HFF-Myc (cell line): ENCODE measurements at regions not wholly inside any gene's neighbourhood (a gene's known extent, or its start where the extent isn't known, plus 50 kb on each side); places are given as distances from the start of the nearest gene placed in this dataset.
"Not testable (repeated sequence)": the region's sequence is repeated elsewhere in the genome, so short reads cannot be mapped to it uniquely, and the experiment has no call there.

Experiments used
- DNase-seq: peaks from one replicate; pipeline ENCODE4 v3.0.0-alpha.2; 2011; ENCODE audit warnings: low read depth; ENCODE audit errors: extremely low read depth
- H3K4me3 ChIP-seq: replicated peaks from 2 replicates; pipeline ENCODE4 v1.5.1; 2011; ENCODE audit warnings: low read depth, mild to moderate bottlenecking, control low read depth, low read length
- CTCF ChIP-seq: IDR thresholded peaks from 2 replicates; pipeline ENCODE4 v1.5.1; 2012; ENCODE audit warnings: mild to moderate bottlenecking, low read depth, low read length, control low read depth; ENCODE audit errors: missing control alignments

DNA sequence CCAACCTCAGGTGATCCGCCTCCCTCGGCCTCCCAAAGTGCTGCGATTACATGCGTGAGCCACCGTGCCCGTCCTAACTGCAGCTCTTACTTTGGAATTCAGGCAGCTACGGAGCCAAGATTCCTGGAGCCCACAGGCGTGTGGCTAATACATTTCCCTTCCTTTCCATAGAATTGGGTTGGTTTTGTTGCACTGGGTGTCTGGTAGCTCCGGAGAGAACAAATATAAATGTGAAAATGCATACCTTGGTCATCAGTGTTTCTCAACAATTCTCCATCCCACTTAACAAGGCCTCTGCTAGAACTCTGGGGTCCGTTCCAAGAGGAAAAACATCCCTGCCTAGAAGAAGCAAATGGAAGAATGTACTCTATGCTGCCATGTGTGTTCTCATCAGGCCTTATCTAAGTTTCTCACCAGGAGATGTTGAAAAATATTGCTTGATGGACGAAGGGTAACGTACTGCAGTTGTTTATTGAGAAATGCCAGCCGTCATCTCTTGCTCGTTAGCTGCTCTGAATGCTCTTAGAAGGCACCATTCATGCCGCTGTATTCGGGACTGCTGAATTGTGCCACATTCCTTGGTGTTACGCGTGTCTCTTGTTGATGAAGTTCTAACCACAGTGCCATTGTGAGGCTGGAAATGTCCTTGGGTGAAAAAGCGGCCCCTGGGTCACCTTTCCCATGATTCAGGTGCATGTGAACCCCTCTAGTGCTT is 50.5 kb upstream of the CD99 start:
- TF ChIP-seq CTCF: no peak
- DNase-seq: no peak

DNA sequence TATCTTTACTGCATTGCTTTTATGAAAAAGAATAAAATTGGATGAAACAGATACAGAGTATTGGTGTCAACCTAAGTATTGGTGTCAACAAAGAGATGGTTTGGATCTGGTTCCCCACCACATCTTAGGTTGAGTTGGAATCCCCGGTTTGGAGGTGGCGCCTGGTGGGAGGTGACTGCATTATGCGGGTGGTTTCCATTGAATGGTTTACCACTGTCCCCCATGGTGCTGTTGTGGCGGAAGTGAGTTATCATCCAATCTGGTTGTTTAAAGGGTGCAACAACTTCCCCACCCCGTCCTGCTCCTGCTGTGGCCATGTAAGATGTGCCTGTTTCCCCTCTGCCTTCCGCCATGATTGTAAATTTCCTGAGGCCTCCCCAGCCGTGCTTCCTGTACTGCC is 52.8 kb upstream of the CD99 start:
- no peak for DNase-seq
- H3K4me3 ChIP-seq: no peak overlapping the region
- no peak for TF ChIP-seq CTCF

More for the DNA sequence above, 50.5 kb upstream of the CD99 start:
- H3K4me3 ChIP-seq: no peak overlapping the region

DNA sequence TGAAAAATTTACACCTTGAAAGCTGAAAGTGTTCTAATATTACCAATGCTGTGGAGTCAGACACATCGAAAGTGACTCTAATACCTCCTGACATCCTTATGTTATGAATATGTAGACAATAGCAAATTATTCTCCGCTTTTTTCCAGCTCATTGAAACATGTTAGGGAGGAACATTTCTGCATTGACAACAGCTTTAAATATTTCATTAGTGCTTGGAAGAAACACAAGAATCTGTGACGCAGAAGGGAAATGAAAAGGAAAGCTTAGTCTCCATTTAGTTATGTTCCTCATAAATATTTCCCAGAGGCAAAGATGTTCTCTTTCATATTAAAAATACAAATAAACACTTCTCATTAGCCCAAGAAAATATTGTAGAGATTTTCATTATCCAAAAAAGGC is 55.8 kb upstream of the CD99 start:
- no peak for DNase-seq
- no peak for TF ChIP-seq CTCF
- no peak overlapping the region for H3K4me3 ChIP-seq

DNA sequence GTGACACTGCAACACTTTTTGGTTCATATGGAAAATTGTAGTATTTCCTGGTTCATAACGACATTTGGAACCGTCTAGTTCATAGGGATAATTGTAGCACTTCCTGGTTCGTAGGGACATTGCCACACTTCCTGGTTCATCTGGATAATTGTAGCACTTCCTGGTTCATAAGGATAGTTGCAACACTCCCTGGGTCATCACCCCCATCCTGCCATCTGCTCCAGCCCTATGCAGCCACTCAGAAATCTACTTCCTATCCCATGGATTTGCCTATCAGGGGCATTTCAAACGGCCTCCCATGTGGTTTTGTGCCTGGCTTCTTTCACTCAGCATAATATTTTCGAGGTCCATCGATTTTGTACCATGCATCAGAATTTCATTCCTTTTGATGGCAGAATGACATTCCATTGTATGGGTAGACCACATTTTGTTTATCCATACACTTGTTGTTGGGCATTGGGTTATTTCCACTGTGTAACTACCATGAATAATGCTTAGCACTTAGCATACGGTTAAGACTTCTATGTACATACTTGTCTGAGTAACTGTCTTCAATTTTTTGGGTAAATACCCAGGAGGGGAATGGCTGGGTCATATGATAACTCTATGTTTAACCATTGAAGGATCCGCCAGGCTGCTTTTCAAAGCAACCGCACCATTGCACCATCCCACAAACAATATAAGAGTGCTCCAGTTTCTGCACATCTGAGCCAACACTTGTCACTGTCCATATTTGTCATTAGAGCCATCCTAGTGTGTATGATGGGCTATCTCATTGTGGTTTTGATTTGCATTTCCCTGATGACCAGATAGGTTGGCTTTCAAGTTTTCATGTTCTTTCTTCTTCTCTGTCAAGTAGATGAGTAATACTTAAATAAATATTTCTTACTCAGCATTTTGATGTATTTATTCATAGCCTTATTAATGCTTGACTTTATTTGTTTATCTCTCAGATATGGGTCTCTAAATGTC is 58.3 kb upstream of the CD99 start:
- no peak overlapping the region for H3K4me3 ChIP-seq
- no peak for TF ChIP-seq CTCF

GRCh38 chrX:2631743-2632532 is 59.2 kb upstream of the CD99 start:
- no peak for TF ChIP-seq CTCF
- DNase-seq: no peak
- H3K4me3 ChIP-seq: no peak overlapping the region

More for the DNA sequence above, 58.3 kb upstream of the CD99 start:
- DNase-seq: no peak

- not testable (repeated sequence) for DNase-seq
Measured at GRCh38 chrX:2630935-2631742, 60.0 kb upstream of the CD99 start.

GRCh38 chrX:2630008-2630934 is 60.8 kb upstream of the CD99 start:
- not testable (repeated sequence) for H3K4me3 ChIP-seq, DNase-seq

More at GRCh38 chrX:2630935-2631742, 60.0 kb upstream of the CD99 start:
- not testable (repeated sequence) for H3K4me3 ChIP-seq
